ENCODE measurements at regions not wholly inside any gene's neighbourhood (a gene's known extent, or its start where the extent isn't known, plus 50 kb on each side); places are given as distances from the start of the nearest gene placed in this dataset.

GRCh38 chr9:108546215-108546614, 309.6 kb downstream of the ACTL7B start:
- no peak for DNase-seq

- peak; percentile 45 for DNase-seq
These were observed 310.4 kb downstream of the ACTL7B start for GRCh38 chr9:108545436-108545835.

- DNase-seq = peak; percentile 15
These were observed 310.9 kb downstream of the ACTL7B start for GRCh38 chr9:108544866-108545265.

- DNase-seq = peak; percentile 73
These were observed 312.5 kb downstream of the ACTL7B start for GRCh38 chr9:108543251-108543778.

GRCh38 chr9:108537756-108538155, 318.0 kb downstream of the ACTL7B start:
- peak; percentile 11 for DNase-seq

GRCh38 chr9:108536836-108537601, 318.8 kb downstream of the ACTL7B start:
- DNase-seq = peak; percentile 36

GRCh38 chr9:108535526-108535925, 320.3 kb downstream of the ACTL7B start:
- no peak for DNase-seq

GRCh38 chr9:108534741-108535140, 321.0 kb downstream of the ACTL7B start:
- DNase-seq = peak; percentile 89

- DNase-seq = no peak
These were observed 325.6 kb downstream of the ACTL7B start for GRCh38 chr9:108530141-108530540.

GRCh38 chr9:108528231-108528630, 327.6 kb downstream of the ACTL7B start:
- no peak for DNase-seq

GRCh38 chr9:108526518-108526917, 329.3 kb downstream of the ACTL7B start:
- no peak for DNase-seq

GRCh38 chr9:108525186-108525585, 330.6 kb downstream of the ACTL7B start:
- DNase-seq = no peak

- DNase-seq = peak; percentile 74
These were observed 334.7 kb downstream of the ACTL7B start for GRCh38 chr9:108521063-108521590.

GRCh38 chr9:108519437-108519836, 336.3 kb downstream of the ACTL7B start:
- no peak for DNase-seq

- DNase-seq = no peak
These were observed 338.0 kb downstream of the ACTL7B start for GRCh38 chr9:108517651-108518365.

- no peak for DNase-seq
These were observed 339.4 kb downstream of the ACTL7B start for GRCh38 chr9:108516391-108516790.

GRCh38 chr9:108515856-108516255, 339.9 kb downstream of the ACTL7B start:
- DNase-seq = no peak

GRCh38 chr9:108512426-108513173, 343.2 kb downstream of the ACTL7B start:
- no peak for DNase-seq

GRCh38 chr9:108511307-108511706, 344.5 kb downstream of the ACTL7B start:
- peak; percentile 84 for DNase-seq

GRCh38 chr9:108496846-108497245, 358.9 kb downstream of the ACTL7B start:
- DNase-seq = no peak

GRCh38 chr9:108489567-108489966, 366.2 kb downstream of the ACTL7B start:
- no peak for DNase-seq

- DNase-seq = peak; percentile 75
These were observed 369.0 kb downstream of the ACTL7B start for GRCh38 chr9:108486831-108487230.

GRCh38 chr9:108484468-108484867, 371.3 kb downstream of the ACTL7B start:
- DNase-seq = no peak

Data from fibroblast of skin of right biceps (primary cell).